GM18502 (cell line): ENCODE measurements at regions not wholly inside any gene's neighbourhood (a gene's known extent, or its start where the extent isn't known, plus 50 kb on each side); places are given as distances from the start of the nearest gene placed in this dataset.

ENCODE experiments used
- ATAC-seq: cut with Tn5 transposase; IDR thresholded peaks from one replicate; pipeline ENCODE4 v1.9.1; 2021; ENCODE audit warnings: mild to moderate bottlenecking; ENCODE audit not compliant: unreplicated experiment, poor library complexity

DNA sequence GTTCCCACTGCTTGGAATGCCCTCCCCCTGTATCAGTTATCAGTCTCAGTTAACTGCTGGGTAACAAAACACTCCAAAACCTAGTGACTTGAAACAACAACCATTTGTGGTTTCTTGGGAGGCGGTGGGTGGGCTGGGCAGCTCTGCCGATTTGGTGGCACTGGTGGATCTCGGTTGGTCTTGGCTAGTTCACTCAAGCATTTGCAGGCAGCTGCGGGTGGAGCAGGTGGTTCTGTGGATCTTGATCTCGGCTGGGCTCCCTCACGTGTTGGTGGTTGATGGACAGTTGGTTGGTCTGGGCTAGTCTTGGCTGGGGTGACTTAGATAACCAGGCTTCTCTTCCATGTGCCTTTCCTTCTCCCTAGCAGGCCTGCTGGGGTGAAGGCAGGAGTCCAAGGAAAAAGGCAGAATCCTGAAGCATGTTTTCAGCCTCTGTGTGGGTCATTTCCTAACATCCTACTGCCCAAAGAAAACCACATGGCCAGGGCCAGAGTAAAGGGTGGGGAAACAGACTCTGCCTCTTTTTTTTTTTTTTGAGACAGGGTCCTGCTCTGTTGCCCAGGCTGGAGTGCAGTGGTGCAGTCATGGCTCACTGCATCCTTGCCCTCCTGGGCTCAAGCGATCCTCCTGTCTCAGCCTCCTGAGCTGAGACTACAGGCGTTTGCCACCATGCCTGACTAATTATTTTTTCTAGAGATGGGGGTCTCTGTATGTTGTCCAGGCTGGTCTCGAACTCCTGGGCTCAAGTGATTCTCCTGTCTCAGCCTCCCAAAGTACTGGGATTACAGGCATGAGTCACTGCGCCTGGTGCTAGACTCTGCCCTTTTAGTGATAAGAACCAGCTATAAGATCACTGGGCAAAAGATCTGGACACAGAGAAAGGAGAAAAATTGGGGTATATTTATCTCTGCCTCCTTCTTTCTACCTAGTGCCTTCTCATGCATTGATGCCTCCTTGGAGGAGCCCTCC is 183.7 kb downstream of the RGS3 start:
- ATAC-seq, result no peak

DNA sequence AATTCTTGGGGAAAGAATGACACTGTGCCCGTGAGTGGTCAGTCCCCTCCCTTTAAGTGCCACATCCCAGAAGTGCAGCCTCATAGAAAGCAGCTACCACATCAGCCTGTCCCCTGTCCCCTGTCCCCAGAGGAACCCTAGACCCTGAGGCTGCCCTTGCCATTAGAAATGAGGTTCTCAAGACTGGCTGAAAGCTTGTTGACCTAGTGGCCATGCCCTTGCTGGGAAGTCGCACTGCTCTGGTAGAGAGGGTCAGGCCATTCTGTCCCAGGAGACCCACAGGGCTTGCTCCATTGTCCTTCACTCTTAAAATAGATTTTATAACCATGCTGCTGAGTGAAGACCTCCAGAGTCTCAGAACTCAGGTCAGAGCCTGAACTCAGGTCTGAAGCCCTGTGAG is 184.5 kb downstream of the RGS3 start:
- no peak for ATAC-seq

DNA sequence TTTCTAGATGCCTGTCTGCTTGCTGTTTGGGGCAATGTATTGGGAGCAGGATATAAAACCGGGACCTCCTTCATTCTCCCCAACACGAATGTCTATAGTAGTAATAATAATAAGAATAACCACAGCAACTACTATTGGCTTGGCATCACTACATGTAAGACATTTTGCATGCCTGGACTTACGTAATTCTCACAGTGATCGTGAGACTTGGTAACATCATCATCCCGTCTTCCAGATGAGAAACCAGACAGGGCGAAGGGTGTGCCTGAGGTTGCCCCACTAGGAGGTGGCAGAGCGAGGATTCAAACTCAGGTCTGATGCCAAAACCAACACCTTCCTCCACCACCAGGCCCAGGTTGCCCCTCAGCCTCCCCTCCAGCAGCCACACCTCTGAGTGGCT is 185.1 kb downstream of the RGS3 start:
- no peak for ATAC-seq

DNA sequence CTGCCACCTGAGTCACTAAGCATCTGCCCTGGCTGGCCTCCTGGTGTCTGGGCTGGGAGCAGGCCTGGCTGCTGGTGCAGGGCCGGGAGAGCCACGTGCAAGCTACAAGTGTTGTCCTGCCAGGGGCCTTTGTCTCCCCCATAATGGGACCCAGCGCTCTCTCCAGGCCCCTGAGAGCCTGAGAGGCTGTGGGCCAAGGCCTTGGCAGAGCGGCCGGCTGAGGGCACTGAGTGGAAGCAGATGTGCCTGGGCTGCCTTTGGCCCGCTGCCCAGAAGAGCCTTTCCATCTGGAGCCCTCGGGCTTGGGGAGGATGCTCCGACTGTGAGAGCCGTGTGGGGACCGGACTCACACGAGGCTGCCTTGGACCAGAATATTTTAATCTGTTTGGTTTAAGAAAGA is 185.5 kb downstream of the RGS3 start:
- no peak for ATAC-seq

GRCh38 chr9:113649855-113650206 is 186.3 kb downstream of the RGS3 start:
- ATAC-seq, result no peak

- ATAC-seq, result no peak
Observed at GRCh38 chr9:113650207-113651131, 186.9 kb downstream of the RGS3 start.

DNA sequence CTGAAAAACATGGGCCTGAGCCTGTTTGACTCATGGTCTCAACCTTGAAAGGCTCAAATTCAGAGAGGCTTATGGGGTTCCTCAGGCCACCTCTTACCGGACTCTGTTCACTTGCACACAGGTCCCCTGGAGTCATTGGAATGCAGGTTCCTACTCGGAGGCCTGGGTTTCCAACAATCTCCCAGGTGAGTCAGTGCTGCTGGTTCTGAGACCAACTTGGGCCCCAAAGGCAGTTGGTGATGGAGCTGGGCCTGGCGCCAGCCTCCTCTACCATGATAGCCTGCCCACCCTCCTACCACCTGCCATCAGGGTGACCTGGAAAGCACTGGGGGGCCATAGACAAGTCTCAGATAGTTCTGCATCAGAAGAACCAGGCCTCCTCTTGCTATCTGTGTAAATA is 188.4 kb downstream of the RGS3 start:
- ATAC-seq, result no peak

DNA sequence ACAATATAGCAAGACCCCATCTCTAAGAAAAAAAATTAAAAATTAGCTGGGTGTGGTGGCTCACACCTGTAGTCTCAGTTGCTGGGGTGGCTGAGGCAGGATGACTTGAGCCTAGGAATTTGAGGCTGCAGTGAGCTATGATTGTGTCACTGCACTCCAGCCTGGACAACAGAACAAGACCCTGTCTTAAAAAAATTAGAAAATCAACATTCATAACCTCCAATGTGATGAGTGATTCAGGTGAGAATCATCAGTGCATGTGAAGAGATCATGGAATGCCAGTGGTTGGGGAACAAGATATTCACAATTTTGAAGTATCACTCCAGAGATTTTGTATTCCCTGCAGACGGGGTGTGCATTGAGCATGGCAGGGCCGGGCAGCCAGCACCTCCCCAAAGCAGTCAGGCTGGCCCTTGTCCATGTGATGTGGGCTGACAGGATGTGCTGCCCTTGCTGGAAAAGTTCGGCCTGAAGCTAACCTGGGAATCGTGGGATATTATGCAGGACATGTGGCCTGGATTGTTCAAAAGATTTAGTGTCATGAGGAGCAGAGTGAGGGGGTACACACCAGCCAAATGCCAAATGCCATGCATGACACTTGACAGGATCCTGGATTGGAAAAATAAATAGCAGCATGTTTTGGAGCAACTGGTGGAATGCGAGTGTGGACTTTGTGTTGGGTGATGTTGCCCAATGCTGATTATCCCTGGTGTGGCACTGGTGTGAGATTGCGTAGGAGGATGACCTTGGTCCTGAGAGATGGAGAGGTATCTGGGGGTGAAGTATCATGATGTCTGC is 189.0 kb downstream of the RGS3 start:
- ATAC-seq, result no peak

GRCh38 chr9:113653746-113654604 is 190.4 kb downstream of the RGS3 start:
- no peak for ATAC-seq

GRCh38 chr9:113654605-113655428 is 191.3 kb downstream of the RGS3 start:
- ATAC-seq, result no peak

DNA sequence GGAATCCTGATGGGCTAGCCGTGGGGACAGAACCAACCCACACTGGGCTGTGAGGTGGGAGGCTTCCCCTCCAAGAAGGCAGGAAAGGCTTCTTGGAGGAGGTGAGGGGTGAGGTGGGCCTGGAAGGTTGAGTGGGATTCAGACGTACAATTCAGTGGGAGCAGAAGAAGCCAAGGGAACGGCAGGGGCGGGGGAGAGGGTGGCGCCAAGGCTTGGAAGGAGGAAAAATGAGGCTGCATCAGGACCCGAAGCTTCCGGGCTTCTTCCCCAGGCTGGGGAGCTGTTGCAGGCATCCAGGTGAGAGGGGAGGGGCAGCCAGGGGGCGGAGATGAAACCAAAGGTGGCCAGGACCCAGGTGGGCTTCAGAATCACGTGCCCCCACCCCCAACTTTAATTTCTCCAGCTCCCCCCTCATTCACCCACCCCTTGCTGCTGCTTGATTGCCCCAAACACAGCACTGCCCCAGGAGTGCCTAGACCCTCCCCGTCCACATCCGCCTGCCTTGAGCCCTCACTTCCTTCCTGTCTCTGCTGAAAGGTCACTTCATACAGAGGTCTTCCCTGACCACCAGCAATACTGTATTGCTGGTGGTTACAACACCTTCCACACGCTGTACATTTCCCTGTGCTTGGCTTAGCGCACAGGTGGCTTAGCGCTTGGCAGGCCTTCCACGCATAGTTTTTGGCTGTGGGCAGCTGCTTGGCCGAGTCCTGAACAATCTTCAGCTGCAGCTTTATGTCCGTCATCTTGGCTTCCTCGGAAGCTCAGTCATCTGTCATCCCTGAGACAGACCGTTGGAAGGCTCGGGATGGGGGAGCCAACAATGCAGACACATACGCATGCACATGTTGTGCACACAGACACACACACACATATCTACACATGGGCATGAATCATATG is 193.5 kb downstream of the RGS3 start:
- no peak for ATAC-seq

GRCh38 chr9:113657765-113658544 is 194.4 kb downstream of the RGS3 start:
- peak; percentile 77 for ATAC-seq

- ATAC-seq, result no peak
Observed at GRCh38 chr9:113658545-113658895, 195.0 kb downstream of the RGS3 start.

GRCh38 chr9:113659039-113659438 is 195.5 kb downstream of the RGS3 start:
- ATAC-seq, result no peak

DNA sequence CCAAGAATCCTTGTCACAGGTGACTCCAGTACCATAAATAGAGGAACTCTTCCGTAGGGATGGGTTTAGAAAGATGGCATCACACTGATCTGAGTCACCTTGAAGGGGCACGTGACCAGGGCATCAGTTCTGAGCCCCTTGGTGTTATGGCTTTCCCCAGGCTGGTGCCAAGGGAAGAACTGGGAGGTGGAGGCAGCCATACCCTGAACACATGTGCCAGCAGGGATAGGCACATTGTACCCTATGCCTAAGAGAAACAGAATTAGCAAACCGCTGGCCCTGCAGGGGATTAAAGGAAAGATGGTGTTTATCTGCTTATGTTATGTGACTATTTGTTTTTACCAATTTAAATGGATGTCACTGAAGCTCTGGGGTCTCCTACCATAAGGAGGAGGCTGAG is 196.2 kb downstream of the RGS3 start:
- no peak for ATAC-seq

GRCh38 chr9:113660196-113660595 is 196.7 kb downstream of the RGS3 start:
- ATAC-seq, result no peak

DNA sequence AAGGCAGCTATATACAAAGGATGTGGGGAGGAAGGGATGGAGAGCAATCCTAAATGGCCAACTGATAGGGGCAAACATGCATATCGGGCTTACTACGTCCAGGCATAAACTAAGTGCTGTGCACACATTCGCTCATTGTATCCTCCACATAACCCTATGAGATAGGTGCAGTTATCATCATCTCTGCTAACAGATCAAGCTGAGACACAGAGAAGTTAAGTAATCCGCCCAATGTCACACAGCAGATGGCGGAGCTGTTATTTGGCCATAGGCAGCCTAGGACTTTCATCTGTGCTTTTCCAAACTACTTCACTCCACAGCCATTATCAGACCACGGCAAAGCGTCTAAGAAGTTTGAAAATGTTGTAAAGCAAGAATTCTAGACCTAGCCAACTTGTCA is 197.5 kb downstream of the RGS3 start:
- no peak for ATAC-seq
